ENCODE measurements at regions not wholly inside any gene's neighbourhood (a gene's known extent, or its start where the extent isn't known, plus 50 kb on each side); places are given as distances from the start of the nearest gene placed in this dataset.
A peak's percentile ranks its signal among the peaks of the same experiment; 100 is the strongest.

DNA sequence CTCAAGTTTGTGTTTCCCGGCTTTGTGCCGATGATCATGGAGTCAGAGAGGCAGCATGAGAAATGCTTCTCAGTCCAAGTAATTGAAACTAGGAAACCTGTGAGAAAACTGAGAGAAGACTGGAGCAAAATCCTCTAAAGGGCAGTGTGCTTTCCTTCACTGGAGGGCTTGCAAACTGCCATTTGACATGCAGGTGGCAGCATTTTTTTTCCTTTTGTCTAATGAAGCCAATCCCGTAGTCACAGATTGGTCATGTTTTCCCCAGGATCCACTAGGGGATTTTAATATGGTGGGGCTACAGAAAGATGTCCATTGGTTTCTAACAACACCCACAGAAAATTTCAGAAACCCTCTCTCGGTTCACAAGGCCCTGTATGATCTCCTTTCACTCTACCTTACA lies 117.4 kb upstream of the NUDT10 start:
- no peak for ATAC-seq

DNA sequence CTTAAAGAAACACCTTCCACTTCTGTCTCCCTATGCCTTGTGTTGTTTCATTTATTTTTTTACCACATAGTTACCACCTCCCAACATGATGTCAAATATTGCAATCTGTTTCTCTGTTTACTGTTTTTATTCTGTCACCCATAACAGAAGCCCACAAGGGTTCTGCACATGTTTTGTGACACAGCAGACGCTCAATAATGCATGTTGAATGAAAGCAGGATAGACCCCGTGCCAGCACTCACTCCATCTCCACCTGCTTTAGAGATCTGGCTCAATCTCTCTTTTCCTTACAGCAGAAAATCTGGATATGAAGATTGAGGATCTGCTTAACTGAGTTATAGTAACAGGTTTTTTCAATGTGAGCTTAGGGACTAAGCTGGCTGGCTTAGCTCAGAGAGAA lies 116.8 kb upstream of the NUDT10 start:
- ATAC-seq (no peak), DNase-seq (ENCODE audit: low read depth, low spot score) (no peak)
- BruUV-seq (replicated peaks): no TSS peak
- no peaks in the 10 kb centered on the region for H3K27me3 ChIP-seq (ENCODE audit: control insufficient read depth, insufficient read depth, low read length)
- H3K36me3 ChIP-seq (ENCODE audit: control insufficient read depth, insufficient read depth, low read length): no peaks in the 10 kb centered on the region
- H3K9me3 ChIP-seq (ENCODE audit: control insufficient read depth, insufficient read depth, low read depth, low read length): no peaks in the 10 kb centered on the region
- H3K27ac ChIP-seq (ENCODE audit: low read length): no peak overlapping the region
- intact Hi-C loops (cut with micrococcal nuclease; ENCODE audit: unreplicated experiment) (no loop called here), in situ Hi-C loops (cut with HindIII; ENCODE audit: low pct_unique_long_range_greater_than_20kb, low sequenced_read_pairs) (no loop called here)
- CTCF ChIA-PET: no interaction called here
- no peak overlapping the region for H3K4me3 ChIP-seq (ENCODE audit: low read depth in 2 of 2, low read length in 2 of 2)
- POLR2A ChIA-PET: no interaction called here
- no peak for TF ChIP-seq TCF7L2 (IDR thresholded peaks at IDR 0.05; ENCODE audit: low read depth, low read length)
- no peak for TF ChIP-seq POLR2AphosphoS5 (IDR thresholded peaks at IDR 0.05; ENCODE audit: low read depth, low read length)
- TF ChIP-seq SIN3A (IDR thresholded peaks at IDR 0.05; ENCODE audit: borderline replicate concordance, insufficient read depth, low read depth, low read length): no peak
- TF ChIP-seq, protein P1, sequence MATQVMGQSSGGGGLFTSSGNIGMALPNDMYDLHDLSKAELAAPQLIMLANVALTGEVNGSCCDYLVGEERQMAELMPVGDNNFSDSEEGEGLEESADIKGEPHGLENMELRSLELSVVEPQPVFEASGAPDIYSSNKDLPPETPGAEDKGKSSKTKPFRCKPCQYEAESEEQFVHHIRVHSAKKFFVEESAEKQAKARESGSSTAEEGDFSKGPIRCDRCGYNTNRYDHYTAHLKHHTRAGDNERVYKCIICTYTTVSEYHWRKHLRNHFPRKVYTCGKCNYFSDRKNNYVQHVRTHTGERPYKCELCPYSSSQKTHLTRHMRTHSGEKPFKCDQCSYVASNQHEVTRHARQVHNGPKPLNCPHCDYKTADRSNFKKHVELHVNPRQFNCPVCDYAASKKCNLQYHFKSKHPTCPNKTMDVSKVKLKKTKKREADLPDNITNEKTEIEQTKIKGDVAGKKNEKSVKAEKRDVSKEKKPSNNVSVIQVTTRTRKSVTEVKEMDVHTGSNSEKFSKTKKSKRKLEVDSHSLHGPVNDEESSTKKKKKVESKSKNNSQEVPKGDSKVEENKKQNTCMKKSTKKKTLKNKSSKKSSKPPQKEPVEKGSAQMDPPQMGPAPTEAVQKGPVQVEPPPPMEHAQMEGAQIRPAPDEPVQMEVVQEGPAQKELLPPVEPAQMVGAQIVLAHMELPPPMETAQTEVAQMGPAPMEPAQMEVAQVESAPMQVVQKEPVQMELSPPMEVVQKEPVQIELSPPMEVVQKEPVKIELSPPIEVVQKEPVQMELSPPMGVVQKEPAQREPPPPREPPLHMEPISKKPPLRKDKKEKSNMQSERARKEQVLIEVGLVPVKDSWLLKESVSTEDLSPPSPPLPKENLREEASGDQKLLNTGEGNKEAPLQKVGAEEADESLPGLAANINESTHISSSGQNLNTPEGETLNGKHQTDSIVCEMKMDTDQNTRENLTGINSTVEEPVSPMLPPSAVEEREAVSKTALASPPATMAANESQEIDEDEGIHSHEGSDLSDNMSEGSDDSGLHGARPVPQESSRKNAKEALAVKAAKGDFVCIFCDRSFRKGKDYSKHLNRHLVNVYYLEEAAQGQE (IDR thresholded peaks at IDR 0.05; ENCODE audit: insufficient read depth in 1 of 2, low read depth in 2 of 2, low read length in 1 of 2): no peak
- TF ChIP-seq, protein P2, sequence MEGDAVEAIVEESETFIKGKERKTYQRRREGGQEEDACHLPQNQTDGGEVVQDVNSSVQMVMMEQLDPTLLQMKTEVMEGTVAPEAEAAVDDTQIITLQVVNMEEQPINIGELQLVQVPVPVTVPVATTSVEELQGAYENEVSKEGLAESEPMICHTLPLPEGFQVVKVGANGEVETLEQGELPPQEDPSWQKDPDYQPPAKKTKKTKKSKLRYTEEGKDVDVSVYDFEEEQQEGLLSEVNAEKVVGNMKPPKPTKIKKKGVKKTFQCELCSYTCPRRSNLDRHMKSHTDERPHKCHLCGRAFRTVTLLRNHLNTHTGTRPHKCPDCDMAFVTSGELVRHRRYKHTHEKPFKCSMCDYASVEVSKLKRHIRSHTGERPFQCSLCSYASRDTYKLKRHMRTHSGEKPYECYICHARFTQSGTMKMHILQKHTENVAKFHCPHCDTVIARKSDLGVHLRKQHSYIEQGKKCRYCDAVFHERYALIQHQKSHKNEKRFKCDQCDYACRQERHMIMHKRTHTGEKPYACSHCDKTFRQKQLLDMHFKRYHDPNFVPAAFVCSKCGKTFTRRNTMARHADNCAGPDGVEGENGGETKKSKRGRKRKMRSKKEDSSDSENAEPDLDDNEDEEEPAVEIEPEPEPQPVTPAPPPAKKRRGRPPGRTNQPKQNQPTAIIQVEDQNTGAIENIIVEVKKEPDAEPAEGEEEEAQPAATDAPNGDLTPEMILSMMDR (IDR thresholded peaks at IDR 0.05): no peak
- H3K4me1 ChIP-seq (ENCODE audit: control insufficient read depth, insufficient read depth, low read length): no peaks in the 10 kb centered on the region

More for the DNA sequence above, 117.4 kb upstream of the NUDT10 start:
- intact Hi-C loops (cut with micrococcal nuclease; ENCODE audit: unreplicated experiment): no loop called here
- H3K27me3 ChIP-seq (ENCODE audit: control insufficient read depth, insufficient read depth, low read length): no peaks in the 10 kb centered on the region
- TF ChIP-seq, protein P2 (IDR thresholded peaks at IDR 0.05): peak; percentile 22; the same call in 1 of the 2 replicates
- TF ChIP-seq POLR2AphosphoS5 (IDR thresholded peaks at IDR 0.05; ENCODE audit: low read depth, low read length): no peak
- H3K9me3 ChIP-seq (ENCODE audit: control insufficient read depth, insufficient read depth, low read depth, low read length): no peaks in the 10 kb centered on the region
- in situ Hi-C loops (cut with HindIII; ENCODE audit: low pct_unique_long_range_greater_than_20kb, low sequenced_read_pairs): no loop called here
- no peak overlapping the region for H3K27ac ChIP-seq (ENCODE audit: low read length)
- H3K36me3 ChIP-seq (ENCODE audit: control insufficient read depth, insufficient read depth, low read length): no peaks in the 10 kb centered on the region
- DNase-seq (ENCODE audit: low read depth, low spot score): no peak
- H3K4me1 ChIP-seq (ENCODE audit: control insufficient read depth, insufficient read depth, low read length): no peaks in the 10 kb centered on the region
- no TSS peak for BruUV-seq (replicated peaks)
- no peak overlapping the region for H3K4me3 ChIP-seq (ENCODE audit: low read depth in 2 of 2, low read length in 2 of 2)
- ChIA-PET CTCF (no interaction called here), POLR2A (no interaction called here)

DNA sequence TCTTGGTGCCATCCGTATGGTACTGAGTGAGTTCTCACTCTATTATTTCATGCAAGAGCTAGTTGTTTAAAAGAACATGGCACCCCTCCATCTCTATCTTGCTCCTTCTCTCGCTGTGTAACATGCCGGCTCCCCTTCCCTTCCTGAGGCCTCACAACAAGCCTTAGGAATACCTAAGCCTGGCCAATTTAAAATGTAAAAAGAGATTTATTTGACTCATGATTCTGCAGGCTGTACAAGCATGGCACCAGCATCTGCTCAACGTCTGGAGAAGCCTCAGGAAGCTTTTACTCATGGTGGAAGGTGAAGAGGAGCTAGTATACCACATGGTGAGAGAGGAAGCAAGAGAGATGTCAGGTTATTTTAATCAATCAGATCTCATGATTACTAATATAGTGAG lies 90.4 kb upstream of the NUDT10 start:
- DNase-seq (ENCODE audit: low read depth, low spot score) (no peak), ATAC-seq (no peak)
- ChIA-PET CTCF (no interaction called here), POLR2A (no interaction called here)
- no peak for TF ChIP-seq SIN3A (IDR thresholded peaks at IDR 0.05; ENCODE audit: borderline replicate concordance, insufficient read depth, low read depth, low read length)
- TF ChIP-seq, protein P1 (IDR thresholded peaks at IDR 0.05; ENCODE audit: insufficient read depth in 1 of 2, low read depth in 2 of 2, low read length in 1 of 2): no peak
- TF ChIP-seq POLR2AphosphoS5 (IDR thresholded peaks at IDR 0.05; ENCODE audit: low read depth, low read length): no peak
- no peak for TF ChIP-seq TCF7L2 (IDR thresholded peaks at IDR 0.05; ENCODE audit: low read depth, low read length)
- TF ChIP-seq, protein P2 (IDR thresholded peaks at IDR 0.05): no peak
- Histone ChIP-seq H3K9me3 (ENCODE audit: control insufficient read depth, insufficient read depth, low read depth, low read length) (no peaks in the 10 kb centered on the region), H3K4me1 (ENCODE audit: control insufficient read depth, insufficient read depth, low read length) (no peaks in the 10 kb centered on the region), H3K27ac (ENCODE audit: low read length) (no peak overlapping the region), H3K36me3 (ENCODE audit: control insufficient read depth, insufficient read depth, low read length) (no peaks in the 10 kb centered on the region), H3K4me3 (ENCODE audit: low read depth in 2 of 2, low read length in 2 of 2) (no peak overlapping the region), H3K27me3 (ENCODE audit: control insufficient read depth, insufficient read depth, low read length) (no peaks in the 10 kb centered on the region)
- intact Hi-C loops (cut with micrococcal nuclease; ENCODE audit: unreplicated experiment): no loop called here
- no TSS peak for BruUV-seq (replicated peaks)
- in situ Hi-C loops (cut with HindIII; ENCODE audit: low pct_unique_long_range_greater_than_20kb, low sequenced_read_pairs): no loop called here
